ENCODE measurements at regions not wholly inside any gene's neighbourhood (a gene's known extent, or its start where the extent isn't known, plus 50 kb on each side); places are given as distances from the start of the nearest gene placed in this dataset.

- intact Hi-C loops (cut with DNase I; ENCODE audit: low total_unique reads) (no loop called here), in situ Hi-C loops (cut with MboI; ENCODE audit: low sequenced_read_pairs in 4 of 4) (no loop called here)
- Histone ChIP-seq H3K27ac (no peak overlapping the region), H3K36me3 (no peaks in the 10 kb centered on the region), H3K4me1 (no peaks in the 10 kb centered on the region), H3K4me3 (no peak overlapping the region), H3K9me3 (no peaks in the 10 kb centered on the region), H3K27me3 (no peaks in the 10 kb centered on the region)
- DNase-seq (no peak), ATAC-seq (no peak)
- no peak for TF ChIP-seq POLR2A (IDR thresholded peaks at IDR 0.05)
- TF ChIP-seq CTCF (IDR thresholded peaks at IDR 0.05 in 4 of 5, conservative IDR thresholded peaks at IDR 0.05 in 1 of 5), result no peak
Measured at GRCh38 chr5:18088020-18088579, 453.8 kb downstream of the TAF11L14 start.

DNA sequence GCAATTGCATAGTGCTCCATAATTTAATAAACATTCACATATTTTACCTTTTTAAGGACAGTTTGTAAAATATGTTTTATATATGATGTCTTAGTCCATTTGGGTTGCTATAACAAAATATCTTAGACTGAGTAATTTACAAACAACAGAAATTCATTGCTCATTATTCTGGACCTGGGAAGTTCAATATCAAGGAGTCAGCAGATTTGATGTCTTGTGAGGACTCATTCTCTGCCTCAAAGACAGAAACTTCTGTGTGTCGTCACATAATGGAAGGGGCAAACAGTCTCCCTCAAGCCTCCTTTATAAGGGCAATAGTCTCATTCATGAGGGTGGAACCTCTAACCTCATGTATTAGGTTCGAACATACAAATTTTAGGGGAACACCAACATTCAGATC lies 455.9 kb downstream of the TAF11L14 start:
- Histone ChIP-seq H3K4me1 (no peaks in the 10 kb centered on the region), H3K9me3 (no peaks in the 10 kb centered on the region), H3K27me3 (no peaks in the 10 kb centered on the region), H3K27ac (no peak overlapping the region), H3K4me3 (no peak overlapping the region), H3K36me3 (no peaks in the 10 kb centered on the region)
- no peak for TF ChIP-seq CTCF (IDR thresholded peaks at IDR 0.05 in 4 of 5, conservative IDR thresholded peaks at IDR 0.05 in 1 of 5)
- no peak for TF ChIP-seq POLR2A (IDR thresholded peaks at IDR 0.05)
- intact Hi-C loops (cut with DNase I; ENCODE audit: low total_unique reads) (no loop called here), in situ Hi-C loops (cut with MboI; ENCODE audit: low sequenced_read_pairs in 4 of 4) (no loop called here)
- ATAC-seq (no peak), DNase-seq (no peak)

GRCh38 chr5:18091142-18091541 lies 456.9 kb downstream of the TAF11L14 start:
- intact Hi-C loops (cut with DNase I; ENCODE audit: low total_unique reads), result no loop called here
- Histone ChIP-seq H3K36me3 (no peaks in the 10 kb centered on the region), H3K27ac (no peak overlapping the region), H3K4me3 (no peak overlapping the region), H3K4me1 (no peaks in the 10 kb centered on the region), H3K9me3 (no peaks in the 10 kb centered on the region), H3K27me3 (no peaks in the 10 kb centered on the region)
- in situ Hi-C loops (cut with MboI; ENCODE audit: low sequenced_read_pairs in 4 of 4), result no loop called here
- TF ChIP-seq POLR2A (IDR thresholded peaks at IDR 0.05), result no peak
- TF ChIP-seq CTCF (IDR thresholded peaks at IDR 0.05 in 4 of 5, conservative IDR thresholded peaks at IDR 0.05 in 1 of 5), result no peak
- ATAC-seq (no peak), DNase-seq (no peak)

GRCh38 chr5:18091758-18092157 lies 457.5 kb downstream of the TAF11L14 start:
- DNase-seq (no peak), ATAC-seq (no peak)
- Histone ChIP-seq H3K9me3 (no peaks in the 10 kb centered on the region), H3K27me3 (no peaks in the 10 kb centered on the region), H3K36me3 (no peaks in the 10 kb centered on the region), H3K4me1 (no peaks in the 10 kb centered on the region), H3K27ac (no peak overlapping the region), H3K4me3 (no peak overlapping the region)
- no peak for TF ChIP-seq POLR2A (IDR thresholded peaks at IDR 0.05)
- intact Hi-C loops (cut with DNase I; ENCODE audit: low total_unique reads), result no loop called here
- in situ Hi-C loops (cut with MboI; ENCODE audit: low sequenced_read_pairs in 4 of 4), result no loop called here

GRCh38 chr5:18095061-18095460 lies 460.8 kb downstream of the TAF11L14 start:
- Histone ChIP-seq H3K9me3 (no peaks in the 10 kb centered on the region), H3K4me1 (no peaks in the 10 kb centered on the region), H3K36me3 (no peaks in the 10 kb centered on the region), H3K4me3 (no peak overlapping the region), H3K27ac (no peak overlapping the region), H3K27me3 (no peaks in the 10 kb centered on the region)
- TF ChIP-seq POLR2A (IDR thresholded peaks at IDR 0.05) (no peak), CTCF (IDR thresholded peaks at IDR 0.05 in 4 of 5, conservative IDR thresholded peaks at IDR 0.05 in 1 of 5) (no peak)
- in situ Hi-C loops (cut with MboI; ENCODE audit: low sequenced_read_pairs in 4 of 4), result no loop called here
- DNase-seq (no peak), ATAC-seq (no peak)
- intact Hi-C loops (cut with DNase I; ENCODE audit: low total_unique reads), result no loop called here
